Endothelial cell of hepatic sinusoid (primary cell): ENCODE measurements at regions not wholly inside any gene's neighbourhood (a gene's known extent, or its start where the extent isn't known, plus 50 kb on each side); places are given as distances from the start of the nearest gene placed in this dataset.

Experiments
- in situ Hi-C: cut with HindIII; loops from 2 replicates; pipeline ENCODE4 v1.10.0; 2017; ENCODE audit warnings: low sequenced_read_pairs

- in situ Hi-C loops, result no loop called here
These were observed 100.9 kb downstream of the TMEM18 start for GRCh38 chr2:576292-576691.

- in situ Hi-C loops, result no loop called here
These were observed 101.4 kb downstream of the TMEM18 start for GRCh38 chr2:575727-576236.

- in situ Hi-C loops, result no loop called here
These were observed 102.0 kb downstream of the TMEM18 start for GRCh38 chr2:575030-575726.

GRCh38 chr2:573805-574392 lies 103.3 kb downstream of the TMEM18 start:
- in situ Hi-C loops, result no loop called here

- in situ Hi-C loops, result no loop called here
These were observed 104.2 kb downstream of the TMEM18 start for GRCh38 chr2:573025-573424.

GRCh38 chr2:569681-570080 lies 107.5 kb downstream of the TMEM18 start:
- in situ Hi-C loops, result no loop called here

- in situ Hi-C loops, result no loop called here
These were observed 108.5 kb downstream of the TMEM18 start for GRCh38 chr2:568639-569235.

GRCh38 chr2:567865-568638 lies 109.2 kb downstream of the TMEM18 start:
- in situ Hi-C loops, result no loop called here

- in situ Hi-C loops, result no loop called here
These were observed 109.7 kb downstream of the TMEM18 start for GRCh38 chr2:567496-567864.

GRCh38 chr2:566379-567313 lies 110.6 kb downstream of the TMEM18 start:
- in situ Hi-C loops, result no loop called here

- in situ Hi-C loops, result no loop called here
These were observed 112.6 kb downstream of the TMEM18 start for GRCh38 chr2:564471-565181.

- in situ Hi-C loops, result no loop called here
These were observed 113.7 kb downstream of the TMEM18 start for GRCh38 chr2:563512-563911.

GRCh38 chr2:562391-563364 lies 114.5 kb downstream of the TMEM18 start:
- in situ Hi-C loops, result no loop called here

- in situ Hi-C loops, result no loop called here
These were observed 118.3 kb downstream of the TMEM18 start for GRCh38 chr2:558879-559278.

- in situ Hi-C loops, result no loop called here
These were observed 118.9 kb downstream of the TMEM18 start for GRCh38 chr2:558302-558642.

- in situ Hi-C loops, result no loop called here
These were observed 119.4 kb downstream of the TMEM18 start for GRCh38 chr2:557635-558301.

GRCh38 chr2:556485-556884 lies 120.7 kb downstream of the TMEM18 start:
- in situ Hi-C loops, result no loop called here
